ENCODE measurements at regions not wholly inside any gene's neighbourhood (a gene's known extent, or its start where the extent isn't known, plus 50 kb on each side); places are given as distances from the start of the nearest gene placed in this dataset.

GRCh38 chr2:77938462-77938861 is 416.3 kb upstream of the LRRTM4 start:
- no peaks in the 10 kb centered on the region for H3K4me1 Mint-ChIP-seq (ENCODE audit: low read depth)
- no peak for DNase-seq
- no peak overlapping the region for H3K4me3 Mint-ChIP-seq
- TF ChIP-seq CTCF (IDR thresholded peaks at IDR 0.05): no peak
- H3K36me3 Mint-ChIP-seq (ENCODE audit: low read depth): no peaks in the 10 kb centered on the region
- peaks cover 1% of the 10 kb centered on the region; the same call in 1 of the 2 replicates for H3K27me3 Mint-ChIP-seq (ENCODE audit: insufficient read depth)
- no peak overlapping the region for H3K27ac Mint-ChIP-seq
- peaks cover 33% of the 10 kb centered on the region for H3K9me3 Mint-ChIP-seq

- H3K9me3 Mint-ChIP-seq: peaks cover 35% of the 10 kb centered on the region
- DNase-seq: no peak
- no peak overlapping the region for H3K4me3 Mint-ChIP-seq
- no peaks in the 10 kb centered on the region for H3K27me3 Mint-ChIP-seq (ENCODE audit: insufficient read depth)
- no peak for TF ChIP-seq CTCF (IDR thresholded peaks at IDR 0.05)
- no peaks in the 10 kb centered on the region for H3K4me1 Mint-ChIP-seq (ENCODE audit: low read depth)
- H3K27ac Mint-ChIP-seq: no peak overlapping the region
- 0 out of 2 replicates have a peak, but pooled peaks cover 4% of the 10 kb centered on the region for H3K36me3 Mint-ChIP-seq (ENCODE audit: low read depth)
These were observed 417.2 kb upstream of the LRRTM4 start for GRCh38 chr2:77939370-77939769.

- no peaks in the 10 kb centered on the region for H3K27me3 Mint-ChIP-seq (ENCODE audit: insufficient read depth)
- no peak overlapping the region for H3K4me3 Mint-ChIP-seq
- H3K4me1 Mint-ChIP-seq (ENCODE audit: low read depth): no peaks in the 10 kb centered on the region
- peaks cover 36% of the 10 kb centered on the region for H3K9me3 Mint-ChIP-seq
- no peak for DNase-seq
- no peak for TF ChIP-seq CTCF (IDR thresholded peaks at IDR 0.05)
- H3K27ac Mint-ChIP-seq: no peak overlapping the region
- H3K36me3 Mint-ChIP-seq (ENCODE audit: low read depth): 0 out of 2 replicates have a peak, but pooled peaks cover 5% of the 10 kb centered on the region
These were observed 417.6 kb upstream of the LRRTM4 start for GRCh38 chr2:77939801-77940200.

GRCh38 chr2:77954931-77955330 is 432.8 kb upstream of the LRRTM4 start:
- no peak overlapping the region for H3K27ac Mint-ChIP-seq
- DNase-seq: no peak
- H3K36me3 Mint-ChIP-seq (ENCODE audit: low read depth): no peaks in the 10 kb centered on the region; the same call in 1 of the 2 replicates
- H3K9me3 Mint-ChIP-seq: peaks cover 61% of the 10 kb centered on the region
- H3K27me3 Mint-ChIP-seq (ENCODE audit: insufficient read depth): no peaks in the 10 kb centered on the region; the same call in 1 of the 2 replicates
- H3K4me3 Mint-ChIP-seq: no peak overlapping the region
- H3K4me1 Mint-ChIP-seq (ENCODE audit: low read depth): no peaks in the 10 kb centered on the region
- peak; percentile 30; the same call in 1 of the 2 replicates for TF ChIP-seq CTCF (IDR thresholded peaks at IDR 0.05)

GRCh38 chr2:77962943-77963342 is 440.8 kb upstream of the LRRTM4 start:
- TF ChIP-seq CTCF (IDR thresholded peaks at IDR 0.05): no peak

More at GRCh38 chr2:77962943-77963342, 440.8 kb upstream of the LRRTM4 start:
- no peak overlapping the region for H3K4me3 Mint-ChIP-seq
- no peak for DNase-seq
- no peak overlapping the region for H3K27ac Mint-ChIP-seq
- no peaks in the 10 kb centered on the region for H3K4me1 Mint-ChIP-seq (ENCODE audit: low read depth)
- H3K9me3 Mint-ChIP-seq: peaks cover 47% of the 10 kb centered on the region
- no peaks in the 10 kb centered on the region for H3K27me3 Mint-ChIP-seq (ENCODE audit: insufficient read depth)
- no peaks in the 10 kb centered on the region for H3K36me3 Mint-ChIP-seq (ENCODE audit: low read depth)

Measured in HFFc6 (cell line).